ENCODE measurements at regions not wholly inside any gene's neighbourhood (a gene's known extent, or its start where the extent isn't known, plus 50 kb on each side); places are given as distances from the start of the nearest gene placed in this dataset.
"Not testable (repeated sequence)": the region's sequence is repeated elsewhere in the genome, so short reads cannot be mapped to it uniquely, and the experiment has no call there.

DNA sequence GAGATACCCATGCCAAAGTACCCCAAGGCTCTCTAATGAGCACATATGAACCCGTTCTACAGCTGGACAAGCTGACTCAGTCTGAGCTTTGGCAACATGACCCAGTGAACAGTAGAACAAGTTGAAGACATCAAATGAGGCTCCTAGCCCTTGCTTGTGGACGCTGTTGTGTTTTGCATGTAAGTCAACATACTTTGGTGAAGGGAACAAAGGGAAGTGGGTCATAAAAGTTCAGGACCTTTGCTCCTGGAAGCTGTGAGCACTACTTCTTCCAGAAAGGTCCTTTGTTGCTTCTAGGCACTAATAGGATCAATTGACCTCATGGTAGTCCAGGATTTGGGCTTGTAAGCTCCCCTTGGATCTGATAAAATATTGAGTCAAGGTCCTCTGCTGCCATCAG is 613.5 kb upstream of the TBX3 start:
- DNase-seq: no peak

DNA sequence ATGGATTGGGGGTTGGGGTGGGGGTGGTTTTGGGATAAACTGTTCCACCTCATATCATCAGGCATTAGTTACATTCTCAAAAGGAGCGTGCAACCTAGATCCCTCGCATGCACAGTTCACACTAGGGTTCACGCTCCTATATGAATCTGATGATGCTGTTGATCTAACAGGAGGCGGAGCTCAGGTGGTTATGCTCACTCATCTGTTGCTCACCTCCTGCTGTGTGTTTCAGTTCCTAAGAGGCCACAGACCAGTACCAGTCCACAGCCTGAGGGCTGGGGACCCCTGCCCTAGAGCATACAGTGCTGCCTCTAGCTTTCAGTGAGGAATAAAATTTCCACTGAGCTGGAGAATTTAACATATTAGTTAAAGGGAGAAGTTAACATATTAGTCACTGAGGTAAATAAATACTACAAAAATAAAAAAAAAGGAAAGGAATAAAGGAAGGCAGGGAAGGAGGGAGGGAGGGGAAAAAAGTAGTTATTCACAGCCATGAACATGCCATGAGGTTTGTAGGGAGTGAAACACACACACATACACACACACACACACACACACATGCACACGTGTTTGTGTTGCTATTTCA is 612.7 kb upstream of the TBX3 start:
- DNase-seq: no peak

DNA sequence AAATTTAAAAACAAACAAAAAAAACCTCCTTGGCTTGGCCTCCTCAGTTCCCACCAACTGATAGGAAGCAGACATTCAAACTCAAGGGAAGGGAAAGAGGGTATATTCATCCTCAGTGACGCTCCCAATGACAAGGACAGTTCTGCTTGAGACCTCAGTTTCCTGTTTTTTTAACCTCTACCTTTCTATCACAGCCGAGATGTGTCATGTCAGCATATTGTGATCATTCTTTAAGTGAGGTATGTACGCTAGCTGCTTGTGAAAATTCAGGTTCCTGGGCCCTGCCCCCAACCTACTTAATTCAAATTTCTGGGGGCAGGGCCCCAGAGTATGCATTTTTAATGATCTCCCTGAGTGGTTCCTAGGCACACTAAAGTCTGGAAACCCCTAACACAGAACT is 611.9 kb upstream of the TBX3 start:
- no peak for DNase-seq

DNA sequence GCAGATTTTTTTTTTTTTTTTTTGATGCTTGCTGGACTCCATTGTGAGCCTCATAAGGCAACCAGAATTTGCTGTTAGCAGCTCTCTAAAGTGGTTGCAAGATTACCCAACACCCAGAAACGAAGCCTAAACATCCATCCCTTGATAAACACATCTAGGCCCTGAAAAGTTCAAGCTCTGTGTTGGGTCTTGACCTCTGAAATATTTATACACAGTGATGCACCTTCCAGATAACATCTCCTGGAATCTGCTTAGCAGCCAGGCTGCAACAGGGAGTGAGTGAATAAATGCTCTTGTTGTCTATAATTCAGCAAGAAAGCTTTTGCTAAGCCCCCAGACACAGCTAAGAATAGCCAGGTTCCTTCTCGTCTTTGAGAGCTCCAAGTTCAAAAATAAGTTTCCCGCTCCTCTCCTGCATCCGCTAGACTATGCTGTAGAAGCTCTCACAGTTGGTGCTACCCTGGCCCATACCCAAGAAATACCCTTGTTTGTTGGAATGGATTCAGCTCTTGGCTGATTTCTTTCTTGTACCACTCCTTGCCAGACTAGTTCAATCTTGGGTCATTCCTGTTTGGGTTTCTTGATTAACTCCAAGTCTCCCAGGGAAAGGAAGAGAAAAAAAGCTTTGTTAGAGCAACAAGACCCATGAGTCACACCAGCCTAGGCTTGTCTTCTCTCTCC is 610.6 kb upstream of the TBX3 start:
- DNase-seq: no peak

DNA sequence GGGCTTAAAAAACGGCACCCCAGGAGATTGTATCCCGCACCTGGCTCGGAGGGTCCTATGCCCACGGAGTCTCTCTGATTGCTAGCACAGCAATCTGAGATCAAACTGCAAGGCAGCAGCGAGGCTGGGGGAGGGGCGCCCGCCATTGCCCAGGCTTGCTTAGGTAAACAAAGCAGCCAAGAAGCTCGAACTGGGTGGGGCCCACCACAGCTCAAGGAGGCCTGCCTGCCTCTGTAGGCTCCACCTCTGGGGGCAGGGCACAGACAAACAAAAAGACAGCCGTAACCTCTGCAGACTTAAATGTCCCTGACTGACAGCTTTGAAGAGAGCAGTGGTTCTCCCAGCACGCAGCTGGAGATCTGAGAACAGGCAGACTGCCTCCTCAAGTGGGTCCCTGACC is 601.5 kb upstream of the TBX3 start:
- not testable (repeated sequence) for DNase-seq

DNA sequence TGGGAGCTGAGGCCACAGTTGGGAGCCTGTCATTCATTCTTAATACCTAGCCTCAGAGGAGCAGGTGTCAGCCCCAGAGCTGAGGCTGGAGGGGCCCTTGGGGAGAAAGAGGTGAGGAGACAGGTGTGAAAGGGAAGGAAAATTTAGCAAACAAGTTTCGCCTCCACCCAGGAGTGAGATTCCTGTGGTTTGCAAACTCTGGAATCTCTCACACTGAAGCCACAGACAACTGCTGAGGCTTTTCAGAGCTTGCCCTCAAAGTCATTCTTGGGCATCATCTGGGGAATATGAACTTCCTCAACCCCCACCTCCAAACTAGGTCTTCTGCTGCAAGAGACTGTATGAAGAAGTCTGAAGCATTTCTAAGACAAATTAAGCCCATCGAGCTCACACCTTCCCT is 589.5 kb upstream of the TBX3 start:
- DNase-seq: no peak

DNA sequence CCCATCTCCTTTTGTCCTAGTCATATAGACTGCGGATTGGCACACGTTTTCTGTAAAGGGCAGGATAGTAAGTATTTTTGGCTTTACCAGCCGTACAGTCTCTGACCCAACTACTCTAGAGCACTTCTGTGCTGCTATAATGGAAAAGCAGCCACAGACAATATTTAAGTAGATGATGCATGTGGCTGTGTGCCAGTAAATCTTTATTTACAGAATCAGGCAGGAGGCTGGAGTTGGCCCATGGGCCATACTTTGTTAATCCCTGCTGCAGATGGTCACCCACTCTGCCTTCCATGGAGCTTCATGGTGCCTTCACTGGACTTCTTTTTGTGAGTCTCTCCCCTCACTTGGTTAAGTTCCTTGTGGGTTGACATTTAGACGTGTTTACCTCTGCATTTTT is 584.5 kb upstream of the TBX3 start:
- DNase-seq: no peak

DNA sequence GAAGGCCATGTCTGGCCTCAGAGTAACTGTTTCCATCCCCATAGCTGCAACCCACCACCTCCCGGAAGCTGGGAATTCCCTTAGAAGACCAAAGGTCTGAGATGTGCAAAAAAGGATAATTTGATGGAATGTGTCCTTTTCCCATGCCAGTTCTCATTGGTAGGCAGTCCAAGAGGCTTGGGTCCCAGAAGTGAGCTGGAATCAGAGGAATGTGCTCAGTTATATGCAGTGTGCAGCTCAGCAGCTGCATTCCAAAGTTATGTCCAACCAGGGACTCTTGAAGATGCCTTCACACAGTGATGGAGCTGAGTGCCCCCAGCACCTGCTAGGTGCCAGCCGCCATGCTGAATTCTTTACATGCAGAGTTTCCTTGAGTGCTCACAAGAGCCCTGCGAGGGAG is 583.9 kb upstream of the TBX3 start:
- no peak for DNase-seq

DNA sequence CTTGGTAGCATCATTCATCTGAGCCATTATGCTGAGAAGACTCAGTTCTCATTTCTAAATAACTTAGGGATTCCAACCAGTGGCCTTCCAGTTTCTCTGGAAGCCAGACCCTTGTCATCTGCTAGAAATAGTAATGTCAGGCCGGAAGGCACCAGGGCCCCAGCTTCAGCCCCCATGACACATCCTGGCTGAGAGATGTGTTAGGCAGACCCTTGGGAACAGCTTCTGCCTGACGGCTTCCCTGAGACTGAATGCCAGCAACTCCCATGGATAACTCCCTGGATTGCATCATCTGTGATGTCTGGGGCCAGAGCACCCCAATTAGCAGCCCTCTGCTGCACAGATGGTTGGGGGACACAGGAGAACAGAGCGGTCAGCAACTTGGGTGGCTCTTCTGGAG is 583.5 kb upstream of the TBX3 start:
- DNase-seq: no peak

DNA sequence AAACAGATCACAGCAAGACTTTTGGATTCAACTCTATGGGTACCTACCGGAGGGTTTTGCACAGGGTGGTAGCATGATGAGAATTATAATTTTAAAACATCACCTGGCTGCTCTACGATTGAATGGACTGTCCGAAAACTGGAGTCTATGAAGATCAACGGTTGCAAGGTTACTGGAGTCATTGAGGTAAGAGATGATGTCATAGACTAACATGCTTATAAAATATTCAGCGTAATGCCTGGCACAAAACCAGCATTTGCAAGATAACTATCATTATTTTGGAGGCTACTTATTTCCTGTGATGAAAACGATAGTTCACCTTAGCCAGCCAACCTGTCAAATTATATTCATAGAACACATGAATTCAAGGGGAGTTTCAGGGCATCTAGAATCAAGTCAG is 580.6 kb upstream of the TBX3 start:
- no peak for DNase-seq

DNA sequence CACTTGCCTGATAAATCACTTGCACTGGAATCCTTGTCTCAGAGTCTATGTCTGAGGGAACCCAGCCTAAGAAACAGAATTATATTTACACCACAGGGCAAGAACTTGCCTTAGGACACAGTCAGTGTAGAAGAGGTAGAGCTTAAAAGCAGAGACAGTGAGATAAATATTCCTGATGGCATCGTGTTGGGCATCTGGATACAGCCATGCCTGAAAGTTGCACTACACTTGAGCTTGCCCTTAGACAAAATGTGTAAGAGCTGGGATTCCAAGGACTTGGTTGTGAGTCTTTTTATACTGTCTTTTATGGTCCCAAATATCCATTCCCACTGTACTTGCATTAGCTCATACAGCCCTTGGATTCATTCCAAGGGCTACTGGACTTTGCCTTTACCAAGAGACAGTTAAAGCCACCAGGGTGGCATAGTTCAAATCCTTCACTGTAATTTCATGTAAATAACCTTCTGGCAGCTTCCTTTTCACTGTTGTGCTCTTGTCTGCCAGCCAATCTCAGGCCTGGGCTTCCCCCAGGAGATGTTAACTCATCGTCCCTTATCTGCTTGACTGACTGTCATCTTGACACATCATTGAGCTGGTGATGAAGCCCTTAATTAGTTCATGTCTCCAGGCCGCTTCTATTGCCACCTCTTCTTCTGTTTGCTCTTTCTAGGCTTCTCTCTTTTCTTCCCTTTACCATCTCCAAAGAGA is 577.9 kb upstream of the TBX3 start:
- DNase-seq: no peak

DNA sequence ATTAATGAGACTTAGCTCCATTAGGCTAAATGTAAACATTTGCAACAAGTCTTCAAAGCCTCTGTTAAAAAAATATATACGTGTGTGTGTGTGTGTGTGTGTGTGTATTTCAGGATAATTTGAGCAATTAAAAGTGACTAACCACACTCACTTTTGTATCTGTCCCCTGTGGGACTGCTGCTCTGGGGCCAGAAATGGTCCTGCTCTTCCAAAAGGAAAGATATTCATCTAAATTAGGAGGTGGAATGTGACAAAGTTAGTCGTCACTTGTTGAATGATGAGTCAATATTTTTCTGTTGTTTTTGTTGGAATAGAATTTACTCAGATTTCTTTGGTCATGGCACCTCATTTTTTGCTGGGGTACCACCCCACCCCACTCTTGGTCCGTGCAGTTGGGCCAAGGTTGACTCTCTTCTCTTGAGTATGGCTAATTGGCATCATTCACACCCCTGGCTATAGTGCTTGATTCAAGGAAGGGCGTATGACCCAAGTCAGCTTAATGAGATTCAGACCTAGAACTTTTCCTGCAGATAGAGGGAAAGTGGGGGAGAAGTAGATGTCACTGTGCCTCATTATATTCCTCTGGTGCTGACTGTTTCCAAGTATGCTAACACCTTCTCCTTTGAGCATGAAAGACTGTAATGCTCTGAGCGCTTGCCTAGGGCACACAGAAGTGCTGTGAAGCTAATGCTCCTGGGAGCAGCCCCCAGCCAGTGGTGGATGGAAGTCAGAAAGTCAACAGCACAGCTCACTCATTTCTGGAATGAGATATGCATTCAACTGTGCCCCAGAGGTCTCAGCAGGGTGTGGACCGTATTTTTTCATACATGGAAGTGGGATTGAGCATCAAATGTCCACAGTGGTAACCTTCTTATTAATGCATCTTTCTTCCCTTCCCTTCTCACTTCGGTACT is 577.0 kb upstream of the TBX3 start:
- no peak for DNase-seq

DNA sequence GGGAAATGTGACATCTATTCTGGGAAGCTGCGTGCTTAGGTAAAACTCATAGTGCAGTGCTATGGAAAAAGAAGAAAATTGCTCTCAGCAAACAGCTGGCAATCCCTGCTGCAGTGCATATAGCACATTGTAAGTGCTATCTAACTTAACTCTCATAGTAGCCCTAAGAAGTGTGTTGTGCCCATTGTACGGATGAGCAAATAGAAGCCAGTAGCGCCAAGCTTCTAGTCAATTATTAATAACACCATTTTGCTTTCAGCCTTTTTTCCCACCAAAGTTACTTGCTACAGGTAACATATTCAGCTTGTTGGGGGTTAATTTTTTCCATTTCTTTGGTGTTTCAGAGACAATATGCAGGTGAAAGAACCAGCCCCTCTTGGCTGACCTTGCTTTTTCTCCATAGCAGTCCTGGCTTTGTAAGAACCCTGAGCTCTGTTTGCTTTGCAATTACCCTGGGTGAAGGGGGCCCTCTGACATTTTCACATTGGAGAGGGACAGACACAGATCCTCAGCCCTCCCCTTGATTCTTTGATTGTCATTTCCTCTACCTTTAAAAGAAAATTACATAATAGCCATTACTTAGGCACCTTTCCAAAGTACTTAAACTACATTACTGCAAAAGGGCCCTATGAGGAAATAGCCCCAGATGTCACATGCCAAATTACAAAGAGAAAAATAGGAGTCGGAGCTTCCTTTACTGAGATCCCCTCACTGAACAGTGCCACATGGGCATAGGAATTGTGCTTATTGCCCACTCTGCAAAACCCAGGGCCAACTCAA is 576.2 kb upstream of the TBX3 start:
- no peak for DNase-seq

DNA sequence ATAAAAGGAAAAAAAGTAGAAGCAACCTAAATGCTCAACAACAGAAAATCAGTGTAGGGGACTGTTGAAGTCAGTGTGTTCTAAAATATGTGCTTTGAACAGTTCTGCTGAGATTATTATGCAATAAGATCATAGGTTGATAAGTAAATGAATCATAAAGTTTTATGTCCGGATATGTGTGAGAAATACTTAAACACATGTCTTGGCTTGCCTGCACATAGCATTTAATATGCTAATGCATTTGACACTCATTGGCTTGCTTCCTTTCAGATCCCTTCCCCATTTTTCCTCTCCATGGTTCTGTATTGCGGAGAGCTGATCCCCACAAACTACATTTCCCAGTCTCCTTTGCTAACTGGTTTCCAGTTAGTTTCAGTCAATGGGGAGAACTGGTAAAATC is 573.8 kb upstream of the TBX3 start:
- no peak for DNase-seq

DNA sequence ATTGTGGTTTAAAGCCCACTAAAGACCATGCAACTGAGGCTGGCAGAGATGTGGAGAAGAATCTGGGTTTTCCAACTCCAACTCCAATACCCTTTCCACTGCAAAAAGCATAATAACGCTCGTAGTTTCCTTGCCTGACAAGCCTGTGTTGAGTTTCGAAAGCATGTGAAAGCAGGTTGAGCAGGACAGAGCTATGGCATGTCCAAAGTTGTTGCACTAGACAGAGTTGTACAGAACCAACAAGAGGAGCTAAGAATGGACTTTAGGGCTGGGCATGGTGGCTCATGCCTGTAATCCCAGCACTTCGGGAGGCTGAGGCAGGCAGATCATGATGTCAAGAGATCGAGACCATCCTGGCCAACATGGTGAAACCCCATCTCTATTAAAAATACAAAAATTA is 572.0 kb upstream of the TBX3 start:
- DNase-seq: no peak

DNA sequence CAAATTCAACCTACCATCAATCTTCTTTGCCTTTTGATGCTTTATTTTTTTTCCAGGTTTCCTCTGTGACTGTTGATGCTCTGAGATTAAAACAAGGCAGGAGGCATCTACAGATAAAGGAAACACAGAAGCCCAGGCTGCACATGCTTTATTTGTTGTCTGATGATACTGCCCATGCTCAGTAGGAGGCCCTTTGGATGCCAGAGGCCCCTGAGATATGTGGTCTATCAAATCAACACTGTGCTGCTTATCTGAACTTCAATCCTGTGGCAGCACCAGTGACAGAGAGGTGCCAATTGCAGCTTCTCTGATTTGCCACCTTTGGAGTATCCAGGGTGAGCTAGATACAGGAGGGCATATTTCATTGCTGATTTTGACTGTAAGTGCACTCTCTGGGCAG is 571.3 kb upstream of the TBX3 start:
- DNase-seq: no peak

DNA sequence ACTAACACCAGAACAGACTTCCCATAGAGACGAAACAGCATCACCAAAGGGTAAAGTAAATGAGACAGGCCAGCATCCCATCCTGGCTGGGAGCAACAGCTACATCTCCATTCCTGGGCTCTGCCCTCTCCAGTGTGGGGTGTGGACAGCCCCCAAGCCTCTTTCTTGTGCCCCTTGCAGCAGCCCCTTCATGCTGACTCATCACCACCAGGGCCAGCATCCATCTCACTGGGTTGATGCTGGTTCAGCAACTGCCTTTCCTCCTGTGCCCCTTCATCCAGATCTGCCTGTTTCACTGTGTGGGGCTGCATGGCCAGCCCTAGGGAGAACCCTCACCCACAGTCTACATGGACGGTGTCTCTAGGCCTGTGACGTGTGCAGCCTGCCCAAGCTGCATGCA is 569.1 kb upstream of the TBX3 start:
- DNase-seq: no peak

DNA sequence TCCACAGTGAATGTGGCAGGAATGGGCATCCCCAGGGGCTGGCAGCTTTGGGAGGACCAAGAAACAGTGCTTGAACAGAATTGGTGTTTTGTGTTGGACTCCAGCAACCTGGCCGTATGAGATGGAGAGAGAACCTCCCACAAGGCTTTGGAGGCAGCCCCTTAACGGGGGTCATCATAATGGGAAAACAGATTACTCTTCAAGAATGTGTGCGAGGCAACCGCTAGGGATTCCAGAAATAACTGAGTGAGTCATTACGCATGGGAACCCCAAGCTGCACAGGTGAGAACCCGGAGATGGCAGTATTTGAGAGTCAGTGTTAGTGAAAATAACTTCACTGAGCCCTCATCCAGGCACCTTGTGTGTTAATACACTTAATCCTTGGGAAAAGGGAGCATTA is 567.8 kb upstream of the TBX3 start:
- no peak for DNase-seq

DNA sequence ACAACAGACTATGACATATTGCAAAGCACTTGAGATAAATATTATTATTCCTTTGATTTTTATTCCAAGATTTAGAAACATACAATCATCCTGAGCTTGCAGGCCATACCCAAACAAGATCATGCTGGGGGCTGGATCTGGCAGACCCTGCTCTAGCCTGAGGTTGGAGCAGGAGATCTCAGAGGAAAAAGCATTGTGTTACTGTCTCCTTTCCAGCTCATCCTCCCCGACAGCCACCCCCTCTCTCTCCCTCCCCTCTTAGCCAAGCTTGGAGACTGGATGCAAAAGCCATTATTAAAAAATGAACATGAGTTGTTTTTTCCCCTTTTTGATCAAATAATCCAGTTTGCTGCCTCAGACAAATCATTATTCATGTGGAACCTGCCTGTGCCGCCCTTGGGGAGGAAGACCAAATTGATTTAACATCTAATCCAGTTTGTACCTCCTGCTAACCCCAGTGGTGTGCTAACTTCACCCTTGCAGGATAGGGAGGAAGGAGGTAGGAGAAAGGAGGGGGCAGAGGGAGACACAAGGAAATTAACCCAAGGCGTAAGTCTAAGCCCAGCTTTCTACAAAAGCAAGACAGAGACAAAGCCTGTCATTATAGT is 565.8 kb upstream of the TBX3 start:
- no peak for DNase-seq

DNA sequence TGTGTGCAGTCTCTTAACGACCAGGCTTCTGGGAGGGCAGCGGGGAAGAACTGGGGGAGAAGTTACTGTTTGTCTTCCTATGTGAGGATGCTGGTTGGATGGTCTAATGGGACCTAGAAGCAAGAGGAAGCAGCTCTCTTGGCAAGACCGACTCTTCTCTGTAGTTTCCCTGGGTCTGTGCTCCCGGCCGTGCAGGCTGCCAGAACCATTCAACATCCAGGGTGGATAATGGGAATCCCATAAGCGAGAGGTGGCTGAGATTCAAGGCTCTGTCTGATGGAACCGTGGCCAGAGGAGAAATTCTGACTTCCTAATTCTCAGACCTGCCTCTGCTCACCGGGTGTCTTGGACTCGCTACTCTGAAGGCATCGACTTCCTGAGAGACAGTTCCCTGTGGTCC is 561.0 kb upstream of the TBX3 start:
- DNase-seq: no peak

DNA sequence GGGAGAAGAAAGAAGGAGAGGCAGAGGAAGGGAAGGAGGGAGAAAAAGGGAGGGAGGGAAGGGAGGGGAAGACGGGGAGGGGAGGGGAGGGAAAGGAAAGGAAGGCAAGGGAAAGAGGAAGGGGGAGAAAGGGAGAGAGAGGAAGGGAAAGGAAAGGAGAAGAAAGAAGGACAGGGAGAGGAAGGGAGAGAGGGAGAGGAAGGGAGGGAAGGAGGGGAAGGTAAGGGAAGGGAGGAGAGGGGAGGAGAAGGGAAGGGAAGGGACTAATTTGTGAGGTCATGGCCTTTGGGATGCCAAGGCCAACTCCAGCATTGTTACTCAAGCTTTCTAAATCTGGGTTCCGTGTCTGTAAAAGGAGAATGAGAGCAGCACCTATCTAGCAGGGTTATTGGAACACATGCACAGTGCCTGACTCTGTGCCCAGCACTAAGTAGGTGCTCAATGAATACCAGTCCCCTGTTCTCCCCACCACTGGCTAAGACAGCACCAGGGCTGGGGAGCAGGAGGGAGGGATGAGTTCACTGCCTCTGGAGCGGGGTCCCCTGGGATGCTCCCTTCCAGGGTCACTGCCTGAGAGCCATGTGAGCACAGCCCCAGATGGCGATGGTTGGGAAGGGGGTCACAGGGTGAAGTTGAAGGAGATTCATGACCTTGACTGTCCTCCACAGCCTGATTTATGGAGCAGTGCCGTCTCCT is 560.1 kb upstream of the TBX3 start:
- no peak for DNase-seq

DNA sequence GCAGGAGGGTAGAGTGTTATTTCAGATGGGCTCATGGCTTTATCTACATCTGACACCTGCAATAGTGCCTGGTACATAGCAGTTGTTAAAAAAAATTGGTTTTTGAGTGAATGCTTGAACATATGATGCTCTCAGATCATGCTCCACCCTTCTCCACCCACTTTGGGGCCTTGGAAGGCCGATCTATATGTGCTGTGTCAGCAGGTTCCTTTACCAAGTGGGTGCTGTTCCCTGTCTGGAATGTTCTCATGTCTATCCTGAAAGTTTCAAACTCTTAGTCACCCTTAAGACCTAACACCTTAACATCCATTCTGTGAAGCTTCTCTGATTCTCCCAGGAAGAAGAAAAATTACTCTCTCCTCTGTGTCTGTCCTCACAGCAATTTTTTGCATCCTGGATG is 556.3 kb upstream of the TBX3 start:
- DNase-seq: no peak

All from DMS53 (cell line).